GM12878 (cell line): ENCODE measurements at regions not wholly inside any gene's neighbourhood (a gene's known extent, or its start where the extent isn't known, plus 50 kb on each side); places are given as distances from the start of the nearest gene placed in this dataset.

ENCODE experiments used
- ATAC-seq: fragments of 200-7000 bp; cut with Tn5 transposase; 3 replicates; pipeline ENCODE4 v1.9.1; 2020; ENCODE audit warnings: mild to moderate bottlenecking, moderate library complexity
- BruUV-seq: library from RNA; stranded (reverse); fragments of 400-500 nt; replicated peaks from 2 replicates; lab custom pipeline; 2021; lab: Mats Ljungman, UMichigan
- CTCF ChIA-PET: fragments of 300-600 bp; sonication (Branson Sonifier 250); formaldehyde crosslinking; extraction: SDS; loops from one replicate; lab custom pipeline; 2021; ENCODE audit warnings: inconsistent platforms; lab: Yijun Ruan, JAX
- POLR2A ChIA-PET: fragments of 350-600 bp; formaldehyde crosslinking; extraction: SDS; loops from one replicate; lab custom pipeline; 2021; ENCODE audit warnings: inconsistent platforms; lab: Charles Lee
- RAD21 ChIA-PET: fragments of 300-600 bp; sonication (Branson Sonifier 250); formaldehyde crosslinking; loops from one replicate; lab custom pipeline; 2023; ENCODE audit warnings: antibody characterized with exemption; ENCODE audit not compliant: unreplicated experiment; lab: Charles Lee
- SMC1A ChIA-PET: fragments of 300-600 bp; sonication (Branson Sonifier 250); formaldehyde crosslinking; loops from one replicate; lab custom pipeline; 2023; ENCODE audit not compliant: unreplicated experiment, uncharacterized antibody; lab: Charles Lee
- DNase-seq: peaks from one replicate; pipeline ENCODE4 v3.0.0-alpha.2; 2011; ENCODE audit warnings: low read depth, low spot score
- FAIRE-seq: peaks from 3 replicates; lab custom pipeline; 2011; peaks lifted over from hg19 to GRCh38; lab: Jason Lieb, UNC
- H2AFZ ChIP-seq: 2 replicates; pipeline ENCODE4 v1.6.0; 2011; ENCODE audit warnings: low read depth, low read length, control low read depth; ENCODE audit not compliant: control insufficient read depth
- H3K27ac ChIP-seq: 2 replicates; pipeline ENCODE4 v1.5.1; 2011; ENCODE audit warnings: control low read depth; ENCODE audit not compliant: control insufficient read depth, insufficient read depth
- H3K27me3 ChIP-seq, 2 experiments: replicated peaks in 1 of 2; 2 replicates each; pipeline versions ENCODE4 v1.6.0 to v1.6.1; 2011; ENCODE audit warnings: low read length in 1 of 2; ENCODE audit not compliant: control insufficient read depth in 2 of 2, insufficient read depth in 2 of 2
- H3K36me3 ChIP-seq, 2 experiments: 2 replicates each; pipeline ENCODE4 v1.5.1; 2011; ENCODE audit warnings: low read length in 1 of 2; ENCODE audit not compliant: control insufficient read depth in 2 of 2, insufficient read depth in 2 of 2
- H3K4me1 ChIP-seq: 2 replicates; pipeline ENCODE4 v1.6.1; 2011; ENCODE audit warnings: mild to moderate bottlenecking, low read length, moderate library complexity, mixed read lengths; ENCODE audit not compliant: control insufficient read depth, insufficient read depth
- H3K4me2 ChIP-seq: 2 replicates; pipeline ENCODE4 v1.6.0; 2011; ENCODE audit warnings: control low read depth; ENCODE audit not compliant: control insufficient read depth, insufficient read depth
- H3K4me3 ChIP-seq: fragments of 200-600 bp; sonication (generic); 2 replicates; pipeline ENCODE4 v1.5.1; 2016
- H3K79me2 ChIP-seq: 2 replicates; pipeline ENCODE4 v1.6.0; 2011; ENCODE audit warnings: low read length; ENCODE audit not compliant: control insufficient read depth, insufficient read depth
- H3K9ac ChIP-seq: 2 replicates; pipeline ENCODE4 v1.8.0; 2011; ENCODE audit warnings: low read length, control low read depth, mixed read lengths; ENCODE audit not compliant: control insufficient read depth, insufficient read depth
- H3K9me3 ChIP-seq: replicated peaks from 3 replicates; pipeline ENCODE4 v1.5.1; 2011; ENCODE audit warnings: mild to moderate bottlenecking, low read length; ENCODE audit not compliant: control insufficient read depth, insufficient read depth
- H4K20me1 ChIP-seq: 2 replicates; pipeline ENCODE4 v1.6.0; 2011; ENCODE audit not compliant: control insufficient read depth, insufficient read depth
- ASH2L ChIP-seq: fragments of 300-600, 200-600 bp; sonication (generic); IDR thresholded peaks from 2 replicates; pipeline ENCODE4 v1.6.1; 2017; ENCODE audit warnings: low read depth, mild to moderate bottlenecking, borderline replicate concordance
- BCL3 ChIP-seq: IDR thresholded peaks from 2 replicates; pipeline ENCODE4 v1.6.1; 2011; ENCODE audit warnings: borderline replicate concordance, low read depth, mild to moderate bottlenecking, moderate library complexity, low read length; ENCODE audit not compliant: insufficient read depth, poor library complexity, severe bottlenecking
- CBFB ChIP-seq: IDR thresholded peaks from 2 replicates; pipeline ENCODE4 v1.6.1; 2016; ENCODE audit warnings: antibody characterized with exemption, low read depth
- CEBPZ ChIP-seq: fragments of 150-350 bp; IDR thresholded peaks from 2 replicates; pipeline ENCODE4 v1.6.1; 2016; ENCODE audit warnings: low read depth, low read length
- CHD1 ChIP-seq: IDR thresholded peaks from 2 replicates; pipeline ENCODE4 v1.6.1; 2012; ENCODE audit warnings: low read depth, low read length, improper control_type of control experiment
- NFYB ChIP-seq: IDR thresholded peaks from 2 replicates; pipeline ENCODE4 v1.6.1; 2011; ENCODE audit warnings: low read depth, mild to moderate bottlenecking, low read length, improper control_type of control experiment, moderate library complexity; ENCODE audit not compliant: insufficient read depth
- PML ChIP-seq: IDR thresholded peaks from 2 replicates; pipeline ENCODE4 v1.6.1; 2012; ENCODE audit warnings: low read length, inconsistent platforms
- POU2F2 ChIP-seq: IDR thresholded peaks from 3 replicates; pipeline ENCODE4 v1.6.1; 2011; ENCODE audit warnings: low read depth, mild to moderate bottlenecking, low read length, borderline replicate concordance
- SIN3A ChIP-seq: IDR thresholded peaks from 2 replicates; pipeline ENCODE4 v1.6.1; 2012; ENCODE audit warnings: low read depth, low read length, improper control_type of control experiment
- SIX5 ChIP-seq: IDR thresholded peaks from 2 replicates; pipeline ENCODE4 v1.6.1; 2011; ENCODE audit warnings: mild to moderate bottlenecking, low read depth, low read length, moderate library complexity; ENCODE audit not compliant: severe bottlenecking
- SRF ChIP-seq, 2 experiments: IDR thresholded peaks; 2 replicates each; pipeline ENCODE4 v1.6.1; 2011; ENCODE audit warnings: low read depth in 2 of 2, low read length in 2 of 2, mild to moderate bottlenecking in 1 of 2, moderate library complexity in 1 of 2
- TCF12 ChIP-seq: IDR thresholded peaks from 2 replicates; pipeline ENCODE4 v1.6.1; 2011; ENCODE audit warnings: low read depth, mild to moderate bottlenecking, low read length
- TCF7 ChIP-seq: IDR thresholded peaks from 2 replicates; pipeline ENCODE4 v1.6.1; 2014; ENCODE audit warnings: antibody characterized with exemption, borderline replicate concordance
- USF2 ChIP-seq: IDR thresholded peaks from 2 replicates; pipeline ENCODE4 v1.6.1; 2011; ENCODE audit warnings: low read depth, low read length, improper control_type of control experiment, borderline replicate concordance
- ZNF24 ChIP-seq: fragments of 450-650 bp; IDR thresholded peaks from 2 replicates; pipeline ENCODE4 v1.6.1; 2017; ENCODE audit warnings: antibody characterized with exemption, mild to moderate bottlenecking
- WGBS: methylation state at CpG from one replicate; pipeline ENCODE4 v1.1.6; 2016; ENCODE audit warnings: low lambda C conversion rate; ENCODE audit not compliant: insufficient replicate concordance, insufficient coverage; ENCODE audit errors: missing lambda C conversion rate; 5-methylcytosine and 5-hydroxymethylcytosine counted together
- in situ Hi-C: fragments of 300-500 bp; cut with MboI; formaldehyde crosslinking; loops from 9 replicates; pipeline ENCODE4 v1.14.3; 2018; ENCODE audit warnings: mixed read lengths
- intact Hi-C: fragments of 100-400 bp; cut with micrococcal nuclease; formaldehyde crosslinking; loops from one replicate; pipeline ENCODE4 v1.14.2; 2022; ENCODE audit not compliant: unreplicated experiment

GRCh38 chr2:209044307-209044706 is 379.5 kb upstream of the MAP2 start:
- no peak for FAIRE-seq
- 13% methylated on average over 2 of the region's 2 CpGs for WGBS
- no peaks in the 10 kb centered on the region for H3K36me3 ChIP-seq
- in situ Hi-C loops, result no loop called here
- RAD21 ChIA-PET, result no interaction called here
- H3K4me1 ChIP-seq, result no peaks in the 10 kb centered on the region
- intact Hi-C loops, result no loop called here
- SMC1A ChIA-PET, result no interaction called here
- TF ChIP-seq SIX5, result no peak
- no peak for TF ChIP-seq SIN3A
- no peak for TF ChIP-seq TCF7
- no peak for TF ChIP-seq CHD1
- no peak for TF ChIP-seq POU2F2
- TF ChIP-seq NFYB, result no peak
- TF ChIP-seq CBFB, result no peak
- no peak for TF ChIP-seq TCF12
- TF ChIP-seq, all 136 proteins: peak for 0
- H3K9ac ChIP-seq, result no peak overlapping the region
- no peaks in the 10 kb centered on the region for H3K79me2 ChIP-seq
- ChIA-PET CTCF (no interaction called here), POLR2A (no interaction called here)
- DNase-seq (no peak), ATAC-seq (no peak)
- no peak overlapping the region for H3K4me3 ChIP-seq
- no peaks in the 10 kb centered on the region for H4K20me1 ChIP-seq
- no peak overlapping the region for H3K4me2 ChIP-seq
- H3K27me3 ChIP-seq, result no peaks in the 10 kb centered on the region
- H2AFZ ChIP-seq, result no peak overlapping the region
- H3K9me3 ChIP-seq, result no peaks in the 10 kb centered on the region
- no TSS peak for BruUV-seq
- no peak overlapping the region for H3K27ac ChIP-seq

GRCh38 chr2:209046163-209046562 is 377.7 kb upstream of the MAP2 start:
- ChIA-PET POLR2A (no interaction called here), SMC1A (no interaction called here), CTCF (interaction anchor here (0.8 kb wide), 1 partner anchor 12 kb away, joined by 3 read pairs; no protein-coding TSS in a partner anchor), RAD21 (no interaction called here)
- Histone ChIP-seq H3K9me3 (no peaks in the 10 kb centered on the region), H3K27ac (no peak overlapping the region), H2AFZ (no peak overlapping the region), H4K20me1 (no peaks in the 10 kb centered on the region), H3K4me3 (no peak overlapping the region), H3K4me2 (no peak overlapping the region), H3K9ac (no peak overlapping the region), H3K27me3 (no peaks in the 10 kb centered on the region), H3K4me1 (no peaks in the 10 kb centered on the region), H3K79me2 (no peaks in the 10 kb centered on the region), H3K36me3 (no peaks in the 10 kb centered on the region)
- 50% methylated on average over 2 of the region's 2 CpGs for WGBS
- FAIRE-seq, result no peak
- BruUV-seq, result no TSS peak
- intact Hi-C loops, result no loop called here
- ATAC-seq, result no peak
- no peak for DNase-seq
- in situ Hi-C loops, result no loop called here
- TF ChIP-seq SRF (IDR thresholded peaks at IDR 0.05; ENCODE audit: low read depth in 2 of 2, low read length in 2 of 2) (no peak), BCL3 (no peak), ZNF24 (no peak), CBFB (no peak), PML (no peak), USF2 (no peak), ASH2L (no peak), CEBPZ (no peak)
